IMR-90 (cell line): ENCODE measurements at regions not wholly inside any gene's neighbourhood (a gene's known extent, or its start where the extent isn't known, plus 50 kb on each side); places are given as distances from the start of the nearest gene placed in this dataset.

Experiments
- ATAC-seq: fragments of 200-7000 bp; cut with Tn5 transposase; 2 replicates; pipeline ENCODE4 v1.9.1; 2020; ENCODE audit warnings: low read depth, mild to moderate bottlenecking, moderate library complexity
- BruUV-seq: library from RNA; stranded (reverse); fragments of 400-500 nt; replicated peaks from 2 replicates; lab custom pipeline; 2021; lab: Mats Ljungman, UMichigan
- CTCF ChIA-PET: fragments of 300-600 bp; formaldehyde crosslinking; extraction: SDS; loops from one replicate; lab custom pipeline; 2021; ENCODE audit warnings: antibody characterized with exemption; lab: Yijun Ruan, JAX
- POLR2A ChIA-PET: fragments of 300-600 bp; sonication (Branson Sonifier 250); formaldehyde crosslinking; loops from one replicate; lab custom pipeline; 2022; ENCODE audit warnings: antibody characterized with exemption; ENCODE audit not compliant: unreplicated experiment; lab: Charles Lee
- DNase-seq: peaks from one replicate; pipeline ENCODE4 v3.0.0; 2013
- H2AFZ ChIP-seq: replicated peaks from 2 replicates; pipeline ENCODE3; 2013; ENCODE audit warnings: low read length, mild to moderate bottlenecking; ENCODE audit not compliant: poor library complexity
- H2AK5ac ChIP-seq: 2 replicates; pipeline ENCODE4 v1.6.1; 2013; ENCODE audit warnings: low read depth, low read length, inconsistent platforms
- H2AK9ac ChIP-seq: replicated peaks from 2 replicates; pipeline ENCODE3; 2013; ENCODE audit warnings: mild to moderate bottlenecking, low read depth, low read length, moderate library complexity; ENCODE audit not compliant: poor library complexity
- H2BK120ac ChIP-seq: 2 replicates; pipeline ENCODE4 v1.6.1; 2013; ENCODE audit warnings: low read depth, low read length, inconsistent platforms
- H2BK15ac ChIP-seq: 3 replicates; pipeline ENCODE4 v1.6.1; 2013; ENCODE audit warnings: low read depth, low read length, inconsistent platforms
- H2BK20ac ChIP-seq: 2 replicates; pipeline ENCODE4 v1.6.1; 2013; ENCODE audit warnings: low read depth, mild to moderate bottlenecking, inconsistent platforms, low read length, moderate library complexity
- H2BK5ac ChIP-seq: 2 replicates; pipeline ENCODE4 v1.6.1; 2013; ENCODE audit warnings: mild to moderate bottlenecking, low read depth, low read length, inconsistent platforms; ENCODE audit not compliant: poor library complexity, severe bottlenecking
- H3K14ac ChIP-seq: replicated peaks from 2 replicates; pipeline ENCODE4 v1.6.1; 2013; ENCODE audit warnings: low read depth, low read length, inconsistent platforms
- H3K18ac ChIP-seq: 2 replicates; pipeline ENCODE4 v1.6.1; 2013; ENCODE audit warnings: low read depth, low read length, control low read depth
- H3K23ac ChIP-seq: 2 replicates; pipeline ENCODE4 v1.6.1; 2013; ENCODE audit warnings: low read depth, low read length, inconsistent platforms
- H3K27ac ChIP-seq: 2 replicates; pipeline ENCODE4 v1.5.1; 2013; ENCODE audit warnings: mild to moderate bottlenecking, control low read depth, low read length; ENCODE audit not compliant: insufficient read depth
- H3K27me3 ChIP-seq: 2 replicates; pipeline ENCODE4 v1.6.1; 2013; ENCODE audit warnings: low read length; ENCODE audit not compliant: control insufficient read depth, insufficient read depth
- H3K36me3 ChIP-seq: 2 replicates; pipeline ENCODE4 v1.6.1; 2013; ENCODE audit warnings: low read length, mixed read lengths; ENCODE audit not compliant: control insufficient read depth, insufficient read depth
- H3K4ac ChIP-seq: 2 replicates; pipeline ENCODE4 v1.6.1; 2013; ENCODE audit warnings: low read depth, low read length, inconsistent platforms
- H3K4me1 ChIP-seq: 2 replicates; pipeline ENCODE4 v1.6.1; 2013; ENCODE audit warnings: low read length, mixed read lengths; ENCODE audit not compliant: control insufficient read depth, insufficient read depth
- H3K4me2 ChIP-seq: 2 replicates; pipeline ENCODE4 v1.6.1; 2013; ENCODE audit warnings: low read depth, mild to moderate bottlenecking, control low read depth, low read length, moderate library complexity
- H3K4me3 ChIP-seq: 2 replicates; pipeline ENCODE4 v1.5.1; 2013; ENCODE audit warnings: low read depth, mild to moderate bottlenecking, control low read depth, low read length, moderate library complexity; ENCODE audit not compliant: insufficient read depth
- H3K56ac ChIP-seq: 2 replicates; pipeline ENCODE4 v1.6.1; 2013; ENCODE audit warnings: low read length, inconsistent platforms; ENCODE audit not compliant: insufficient read depth; ENCODE audit errors: extremely low read depth
- H3K79me1 ChIP-seq, 2 experiments: 2 replicates each; pipeline ENCODE4 v1.6.1; 2013; ENCODE audit warnings: low read length in 2 of 2, inconsistent platforms in 1 of 2, low read depth in 1 of 2
- H3K9ac ChIP-seq: 2 replicates; pipeline ENCODE4 v1.6.1; 2013; ENCODE audit warnings: low read depth, low read length, control low read depth
- H3K9me1 ChIP-seq: 2 replicates; pipeline ENCODE4 v1.6.1; 2013; ENCODE audit warnings: low read length, inconsistent platforms; ENCODE audit not compliant: insufficient read depth
- H3K9me3 ChIP-seq: 2 replicates; pipeline ENCODE4 v1.6.1; 2013; ENCODE audit warnings: low read length; ENCODE audit not compliant: control insufficient read depth, insufficient read depth
- H4K20me1 ChIP-seq: 2 replicates; pipeline ENCODE4 v1.6.1; 2013; ENCODE audit warnings: low read length, inconsistent platforms; ENCODE audit not compliant: insufficient read depth
- H4K5ac ChIP-seq: 2 replicates; pipeline ENCODE4 v1.6.1; 2013; ENCODE audit warnings: mild to moderate bottlenecking, low read depth, low read length, control low read depth
- H4K8ac ChIP-seq, 2 experiments: 2 replicates each; pipeline ENCODE4 v1.6.1; 2013; ENCODE audit warnings: low read depth in 2 of 2, low read length in 2 of 2, control low read depth in 1 of 2, inconsistent platforms in 1 of 2
- H4K91ac ChIP-seq: 2 replicates; pipeline ENCODE4 v1.6.1; 2013; ENCODE audit warnings: low read depth, low read length, inconsistent platforms; ENCODE audit not compliant: insufficient read depth
- BHLHE40 ChIP-seq: fragments of 150-350 bp; IDR thresholded peaks from 2 replicates; pipeline ENCODE4 v1.6.1; 2016; ENCODE audit warnings: mild to moderate bottlenecking, low read depth, low read length
- CHD1 ChIP-seq: IDR thresholded peaks from 2 replicates; pipeline ENCODE4 v1.6.1; 2012; ENCODE audit warnings: low read depth, low read length, improper control_type of control experiment
- CTCF ChIP-seq: conservative IDR thresholded peaks from 2 replicates; pipeline ENCODE4 v1.5.1; 2012; ENCODE audit warnings: mild to moderate bottlenecking, low read depth, low read length, improper control_type of control experiment
- WGBS, 2 experiments: methylation state at CpG; one replicate each; pipeline versions ENCODE4 v1.1.5 to v1.1.7; 2013; ENCODE audit warnings: missing lambda C conversion rate in 2 of 2; ENCODE audit not compliant: insufficient read length in 1 of 2; ENCODE audit errors: extremely low coverage in 2 of 2; 5-methylcytosine and 5-hydroxymethylcytosine counted together
- dilution Hi-C: fragments of 300-500 bp; cut with HindIII; formaldehyde crosslinking; loops from one replicate; pipeline ENCODE4 v1.14.3; 2018; ENCODE audit warnings: low sequenced_read_pairs; ENCODE audit not compliant: unreplicated experiment
- in situ Hi-C: fragments of 300-500 bp; cut with MboI; formaldehyde crosslinking; loops from 3 replicates; pipeline ENCODE4 v1.14.3; 2019; ENCODE audit warnings: low sequenced_read_pairs, inconsistent platforms, mixed read lengths
- intact Hi-C: fragments of 100-400 bp; cut with micrococcal nuclease; formaldehyde crosslinking; loops from 2 replicates; pipeline ENCODE4 v1.10.0; 2022

GRCh38 chr15:39444735-39445470 lies 136.0 kb upstream of the THBS1 start:
- H2BK15ac ChIP-seq = no peak overlapping the region
- intact Hi-C loops = no loop called here
- H4K8ac ChIP-seq = no peak overlapping the region
- no peaks in the 10 kb centered on the region for H3K9me3 ChIP-seq
- H3K27ac ChIP-seq = no peak overlapping the region
- ATAC-seq (no peak), DNase-seq (no peak)
- no peaks in the 10 kb centered on the region for H4K20me1 ChIP-seq
- H3K9ac ChIP-seq = no peak overlapping the region
- H3K9me1 ChIP-seq = no peaks in the 10 kb centered on the region
- TF ChIP-seq BHLHE40 (peak; percentile 21; the same call in 1 of the 2 replicates), CHD1 (no peak), CTCF (no peak)
- in situ Hi-C loops = no loop called here
- ChIA-PET CTCF (no interaction called here), POLR2A (no interaction called here)
- H2AFZ ChIP-seq = no peak overlapping the region
- H3K23ac ChIP-seq = no peak overlapping the region
- H3K4me3 ChIP-seq = no peak overlapping the region
- H4K91ac ChIP-seq = no peak overlapping the region
- peak overlapping the region; percentile 6; the same call in 1 of the 2 replicates for H3K4ac ChIP-seq
- no peaks in the 10 kb centered on the region for H3K4me1 ChIP-seq
- dilution Hi-C loops = no loop called here
- no peak overlapping the region for H3K4me2 ChIP-seq
- H3K79me1 ChIP-seq = no peaks in the 10 kb centered on the region
- no CpG with 5 or more reads among the region's 11 CpGs for WGBS, 2 experiments
- H2AK9ac ChIP-seq = no peak overlapping the region
- peak overlapping the region; percentile 8; the same call in 1 of the 2 replicates for H2BK120ac ChIP-seq
- H3K36me3 ChIP-seq = no peaks in the 10 kb centered on the region
- no peaks in the 10 kb centered on the region for H3K27me3 ChIP-seq
- no peak overlapping the region for H2BK20ac ChIP-seq
- H2AK5ac ChIP-seq = no peak overlapping the region; the same call in 1 of the 2 replicates
- no peak overlapping the region for H2BK5ac ChIP-seq
- peak overlapping the region; percentile 47; the same call in 1 of the 2 replicates for H3K18ac ChIP-seq
- H4K5ac ChIP-seq = peak overlapping the region; percentile 26
- BruUV-seq = no TSS peak
- no peak overlapping the region for H3K14ac ChIP-seq
- H3K56ac ChIP-seq = no peak overlapping the region
